Hepatocyte (in vitro differentiated cells): ENCODE measurements at regions not wholly inside any gene's neighbourhood (a gene's known extent, or its start where the extent isn't known, plus 50 kb on each side); places are given as distances from the start of the nearest gene placed in this dataset.

Source experiments
- DNase-seq: peaks from one replicate; pipeline ENCODE4 v3.0.0-alpha.2; 2016; ENCODE audit warnings: low spot score
- H2AFZ ChIP-seq: fragments of 200-600 bp; sonication (generic); 2 replicates; pipeline ENCODE4 v1.6.0; 2016; ENCODE audit warnings: antibody characterized with exemption, mild to moderate bottlenecking
- H3K27ac ChIP-seq: fragments of 200-600 bp; sonication (generic); 2 replicates; pipeline ENCODE4 v1.5.1; 2016; ENCODE audit warnings: mild to moderate bottlenecking
- H3K27me3 ChIP-seq: fragments of 200-600 bp; sonication (generic); 2 replicates; pipeline ENCODE4 v1.6.1; 2016
- H3K36me3 ChIP-seq: fragments of 200-600 bp; sonication (generic); replicated peaks from 2 replicates; pipeline ENCODE4 v1.5.1; 2016; ENCODE audit warnings: low read depth; ENCODE audit not compliant: insufficient read depth
- H3K4me1 ChIP-seq: fragments of 200-600 bp; sonication (generic); 2 replicates; pipeline ENCODE4 v1.5.1; 2016; ENCODE audit warnings: mild to moderate bottlenecking, moderate library complexity; ENCODE audit not compliant: insufficient read depth
- H3K4me2 ChIP-seq: fragments of 200-600 bp; sonication (generic); 2 replicates; pipeline ENCODE4 v1.6.0; 2016
- H3K4me3 ChIP-seq: fragments of 200-600 bp; sonication (generic); 2 replicates; pipeline ENCODE4 v1.5.1; 2016; ENCODE audit warnings: mild to moderate bottlenecking
- H3K79me2 ChIP-seq: fragments of 200-600 bp; sonication (generic); 2 replicates; pipeline ENCODE4 v1.6.0; 2017; ENCODE audit warnings: mild to moderate bottlenecking
- H3K9me2 ChIP-seq: fragments of 200-600 bp; sonication (generic); replicated peaks from 2 replicates; pipeline ENCODE4 v1.6.0; 2017; ENCODE audit warnings: mild to moderate bottlenecking; ENCODE audit not compliant: insufficient read depth
- H3K9me3 ChIP-seq: fragments of 200-600 bp; sonication (generic); 2 replicates; pipeline ENCODE4 v1.5.1; 2016; ENCODE audit warnings: low read depth, mild to moderate bottlenecking
- H4K20me1 ChIP-seq: fragments of 200-600 bp; sonication (generic); 2 replicates; pipeline ENCODE4 v1.6.0; 2016; ENCODE audit warnings: mild to moderate bottlenecking; ENCODE audit not compliant: insufficient read depth, poor library complexity, severe bottlenecking
- EZH2 ChIP-seq: fragments of 200-600 bp; sonication (generic); IDR thresholded peaks from 2 replicates; pipeline ENCODE4 v1.6.1; 2016; ENCODE audit warnings: antibody characterized with exemption, mild to moderate bottlenecking, borderline replicate concordance
- EZH2phosphoT487 ChIP-seq: fragments of 200-600 bp; sonication (generic); IDR thresholded peaks from one replicate; pipeline ENCODE4 v1.6.1; 2018; ENCODE audit warnings: antibody characterized with exemption, mild to moderate bottlenecking, low read depth, moderate library complexity; ENCODE audit not compliant: unreplicated experiment, severe bottlenecking
- WGBS: methylation state at CpG from one replicate; pipeline ENCODE4 v1.1.6; 2016; ENCODE audit warnings: low lambda C conversion rate; ENCODE audit errors: missing lambda C conversion rate; 5-methylcytosine and 5-hydroxymethylcytosine counted together
- TF ChIP-seq, protein P1 (sequence below): fragments of 200-600 bp; sonication (generic); IDR thresholded peaks from 2 replicates; pipeline ENCODE4 v1.5.1; 2016; ENCODE audit warnings: antibody characterized with exemption, mild to moderate bottlenecking; ENCODE audit not compliant: poor library complexity

DNA sequence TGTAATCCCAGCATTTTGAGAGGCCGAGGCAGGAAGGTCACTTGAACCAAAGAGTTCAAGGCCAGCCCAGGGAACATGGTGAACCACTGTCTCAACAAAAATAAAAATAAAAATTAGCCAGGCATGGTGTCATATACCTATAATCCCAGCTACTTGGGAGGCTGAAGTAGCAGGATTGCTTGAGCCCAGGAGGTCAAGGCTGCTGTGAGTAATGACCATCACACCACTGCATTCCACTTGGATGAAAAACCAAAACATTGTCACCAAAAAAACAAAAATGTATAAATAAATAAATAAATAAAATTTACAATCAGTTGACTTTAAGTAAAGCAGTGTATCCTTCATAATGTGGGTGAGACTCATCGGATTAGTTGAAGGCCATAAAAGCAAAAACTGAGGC is 541.4 kb downstream of the CSNK1G3 start:
- H4K20me1 ChIP-seq = no peaks in the 10 kb centered on the region
- WGBS = 90% methylated on average over 2 of the region's 2 CpGs
- H3K9me3 ChIP-seq = no peaks in the 10 kb centered on the region
- no peak overlapping the region for H2AFZ ChIP-seq
- H3K27ac ChIP-seq = no peak overlapping the region
- no peaks in the 10 kb centered on the region for H3K27me3 ChIP-seq
- no peak overlapping the region for H3K4me2 ChIP-seq
- no peaks in the 10 kb centered on the region for H3K9me2 ChIP-seq
- no peaks in the 10 kb centered on the region for H3K36me3 ChIP-seq
- no peak for DNase-seq
- H3K4me3 ChIP-seq = no peak overlapping the region
- TF ChIP-seq, protein P1, sequence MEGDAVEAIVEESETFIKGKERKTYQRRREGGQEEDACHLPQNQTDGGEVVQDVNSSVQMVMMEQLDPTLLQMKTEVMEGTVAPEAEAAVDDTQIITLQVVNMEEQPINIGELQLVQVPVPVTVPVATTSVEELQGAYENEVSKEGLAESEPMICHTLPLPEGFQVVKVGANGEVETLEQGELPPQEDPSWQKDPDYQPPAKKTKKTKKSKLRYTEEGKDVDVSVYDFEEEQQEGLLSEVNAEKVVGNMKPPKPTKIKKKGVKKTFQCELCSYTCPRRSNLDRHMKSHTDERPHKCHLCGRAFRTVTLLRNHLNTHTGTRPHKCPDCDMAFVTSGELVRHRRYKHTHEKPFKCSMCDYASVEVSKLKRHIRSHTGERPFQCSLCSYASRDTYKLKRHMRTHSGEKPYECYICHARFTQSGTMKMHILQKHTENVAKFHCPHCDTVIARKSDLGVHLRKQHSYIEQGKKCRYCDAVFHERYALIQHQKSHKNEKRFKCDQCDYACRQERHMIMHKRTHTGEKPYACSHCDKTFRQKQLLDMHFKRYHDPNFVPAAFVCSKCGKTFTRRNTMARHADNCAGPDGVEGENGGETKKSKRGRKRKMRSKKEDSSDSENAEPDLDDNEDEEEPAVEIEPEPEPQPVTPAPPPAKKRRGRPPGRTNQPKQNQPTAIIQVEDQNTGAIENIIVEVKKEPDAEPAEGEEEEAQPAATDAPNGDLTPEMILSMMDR = no peak
- no peak for TF ChIP-seq EZH2
- TF ChIP-seq EZH2phosphoT487 = no peak
- H3K79me2 ChIP-seq = no peaks in the 10 kb centered on the region
- peaks cover 12% of the 10 kb centered on the region for H3K4me1 ChIP-seq

DNA sequence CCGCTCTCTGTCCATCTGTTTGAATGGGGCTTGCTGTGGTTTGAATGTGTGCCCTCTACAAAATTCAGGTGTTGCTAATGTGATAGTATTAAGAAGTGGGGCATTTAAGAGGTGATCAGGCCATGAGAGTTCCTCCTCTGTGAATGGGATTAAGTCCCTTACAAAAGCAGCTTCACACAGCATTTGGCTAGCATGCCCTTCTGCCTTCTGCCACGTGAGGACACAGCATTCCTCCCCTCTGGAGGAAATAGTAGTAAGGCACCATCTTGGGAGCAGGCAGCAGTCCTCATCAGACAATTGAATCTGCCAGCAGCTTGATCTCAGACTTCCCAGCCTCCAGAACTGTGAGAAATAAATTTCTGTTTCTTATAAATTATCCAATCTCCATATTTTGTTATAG is 540.2 kb downstream of the CSNK1G3 start:
- Histone ChIP-seq H3K4me1 (peaks cover 6% of the 10 kb centered on the region), H3K36me3 (no peaks in the 10 kb centered on the region), H3K4me2 (no peak overlapping the region), H3K9me3 (no peaks in the 10 kb centered on the region), H3K9me2 (no peaks in the 10 kb centered on the region), H3K27ac (no peak overlapping the region), H3K79me2 (no peaks in the 10 kb centered on the region), H3K27me3 (no peaks in the 10 kb centered on the region), H2AFZ (no peak overlapping the region), H3K4me3 (no peak overlapping the region), H4K20me1 (no peaks in the 10 kb centered on the region)
- 83% methylated on average over 2 of the region's 2 CpGs for WGBS
- no peak for DNase-seq
- TF ChIP-seq EZH2phosphoT487 (no peak), EZH2 (no peak)
- TF ChIP-seq, protein P1 = no peak

- 93% methylated on average over 3 of the region's 3 CpGs for WGBS
- Histone ChIP-seq H3K9me2 (no peaks in the 10 kb centered on the region), H2AFZ (no peak overlapping the region), H3K9me3 (no peaks in the 10 kb centered on the region), H3K4me2 (no peak overlapping the region), H4K20me1 (no peaks in the 10 kb centered on the region), H3K27me3 (no peaks in the 10 kb centered on the region), H3K4me1 (no peaks in the 10 kb centered on the region), H3K36me3 (no peaks in the 10 kb centered on the region), H3K4me3 (no peak overlapping the region), H3K79me2 (no peaks in the 10 kb centered on the region), H3K27ac (no peak overlapping the region)
- DNase-seq = no peak
- TF ChIP-seq EZH2phosphoT487 (no peak), EZH2 (no peak)
- TF ChIP-seq, protein P1 = no peak
Observed at GRCh38 chr5:124050120-124050770, 538.3 kb downstream of the CSNK1G3 start.

- Histone ChIP-seq H3K4me1 (no peaks in the 10 kb centered on the region), H3K4me2 (no peak overlapping the region), H3K27me3 (no peaks in the 10 kb centered on the region), H3K79me2 (no peaks in the 10 kb centered on the region), H3K36me3 (no peaks in the 10 kb centered on the region), H3K9me2 (no peaks in the 10 kb centered on the region), H4K20me1 (no peaks in the 10 kb centered on the region), H3K4me3 (no peak overlapping the region), H2AFZ (no peak overlapping the region), H3K27ac (no peak overlapping the region), H3K9me3 (no peaks in the 10 kb centered on the region)
- WGBS = 83% methylated on average over 2 of the region's 2 CpGs
- TF ChIP-seq EZH2phosphoT487 (no peak), EZH2 (no peak)
- TF ChIP-seq, protein P1 = no peak
- DNase-seq = no peak
Observed at GRCh38 chr5:124045412-124045811, 533.4 kb downstream of the CSNK1G3 start.
